HG03460 (cell line): ENCODE measurements at regions not wholly inside any gene's neighbourhood (a gene's known extent, or its start where the extent isn't known, plus 50 kb on each side); places are given as distances from the start of the nearest gene placed in this dataset.

Source experiments
- ATAC-seq: cut with Tn5 transposase; IDR thresholded peaks from one replicate; pipeline ENCODE4 v1.9.1; 2021; ENCODE audit not compliant: unreplicated experiment

- no peak for ATAC-seq
These were observed 51.6 kb upstream of the SRP54 start for GRCh38 chr14:34931206-34931605.

GRCh38 chr14:34930591-34931091, 52.2 kb upstream of the SRP54 start:
- peak; percentile 63 for ATAC-seq

- ATAC-seq = no peak
These were observed 51.4 kb upstream of the BAZ1A start for GRCh38 chr14:34926552-34926951.
